Tibial artery (tissue), 4 donors: ENCODE measurements at regions not wholly inside any gene's neighbourhood (a gene's known extent, or its start where the extent isn't known, plus 50 kb on each side); places are given as distances from the start of the nearest gene placed in this dataset.

ENCODE experiments used
- DNase-seq, 2 donors: peaks; one replicate each; pipeline ENCODE4 v3.0.0-alpha.2; 2019
- H3K27ac ChIP-seq, 2 donors: fragments of 200-600 bp; sonication (generic) in 1 of 2; 1 replicate in 1 of 2; 2 replicates in 1 of 2; pipeline ENCODE4 v1.5.1; 2018 to 2019; ENCODE audit warnings: mild to moderate bottlenecking in 1 of 2
- H3K27me3 ChIP-seq, 2 donors: fragments of 200-600 bp; sonication (generic) in 1 of 2; one replicate each; pipeline versions ENCODE4 v1.5.1 to v1.6.0; 2016 to 2019
- H3K36me3 ChIP-seq, 3 donors: fragments of 200-600 bp; sonication (generic) in 2 of 3; one replicate each; pipeline ENCODE4 v1.5.1; 2016 to 2019; ENCODE audit warnings: mild to moderate bottlenecking in 2 of 3
- H3K4me1 ChIP-seq, 4 donors: fragments of 200-600 bp; sonication (generic) in 2 of 4; 1 replicate in 3 of 4; 2 replicates in 1 of 4; pipeline ENCODE4 v1.5.1; 2016 to 2019
- H3K4me3 ChIP-seq, 2 donors: fragments of 200-600 bp; sonication (generic) in 1 of 2; 1 replicate in 1 of 2; 2 replicates in 1 of 2; pipeline ENCODE4 v1.5.1; 2018 to 2019; ENCODE audit warnings: mild to moderate bottlenecking in 2 of 2
- H3K9me3 ChIP-seq, 3 donors: fragments of 200-600 bp; sonication (generic) in 1 of 3; one replicate each; pipeline ENCODE4 v1.5.1; 2016 to 2019
- CTCF ChIP-seq, 2 experiments: fragments of 200-600 bp in 1 of 2; fragments of 450-650 bp in 1 of 2; IDR thresholded peaks; one replicate each; pipeline ENCODE4 v1.5.1; 2017 to 2019; ENCODE audit warnings: antibody characterized with exemption in 2 of 2, mild to moderate bottlenecking in 1 of 2, moderate library complexity in 1 of 2
- intact Hi-C: fragments of 100-400 bp; cut with DNase I; formaldehyde crosslinking; loops from one replicate; pipeline ENCODE4 v1.15.0; 2023; ENCODE audit warnings: low total_unique reads

DNA sequence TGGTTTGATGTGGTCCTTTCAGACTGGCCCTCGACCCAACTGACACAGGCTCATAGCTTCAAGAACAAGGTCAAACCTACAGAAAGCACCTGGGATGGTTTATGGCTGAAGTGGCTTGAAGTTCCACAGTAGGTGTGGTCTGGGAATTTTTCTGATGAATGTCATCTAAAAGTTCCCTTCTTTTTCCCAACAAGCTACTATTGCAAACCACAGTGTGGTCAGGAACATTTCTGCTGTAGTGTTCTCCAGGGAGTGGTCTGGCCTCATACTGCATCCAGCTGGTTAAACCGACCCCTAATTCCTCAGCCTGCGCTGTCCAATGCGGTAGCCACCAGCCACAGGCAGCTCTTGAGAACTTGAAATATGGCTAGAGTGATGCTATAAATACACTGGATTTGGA lies 92.7 kb downstream of the FAM124B start:
- no peak for TF ChIP-seq CTCF (IDR thresholded peaks at IDR 0.05)
- intact Hi-C loops, result no loop called here
- DNase-seq, result no peak
- Histone ChIP-seq H3K4me3 (no peak overlapping the region), H3K36me3 (no peaks in the 10 kb centered on the region), H3K27ac (no peak overlapping the region), H3K4me1 (no peaks in the 10 kb centered on the region), H3K27me3 (no peaks in the 10 kb centered on the region), H3K9me3 (no peaks in the 10 kb centered on the region)

DNA sequence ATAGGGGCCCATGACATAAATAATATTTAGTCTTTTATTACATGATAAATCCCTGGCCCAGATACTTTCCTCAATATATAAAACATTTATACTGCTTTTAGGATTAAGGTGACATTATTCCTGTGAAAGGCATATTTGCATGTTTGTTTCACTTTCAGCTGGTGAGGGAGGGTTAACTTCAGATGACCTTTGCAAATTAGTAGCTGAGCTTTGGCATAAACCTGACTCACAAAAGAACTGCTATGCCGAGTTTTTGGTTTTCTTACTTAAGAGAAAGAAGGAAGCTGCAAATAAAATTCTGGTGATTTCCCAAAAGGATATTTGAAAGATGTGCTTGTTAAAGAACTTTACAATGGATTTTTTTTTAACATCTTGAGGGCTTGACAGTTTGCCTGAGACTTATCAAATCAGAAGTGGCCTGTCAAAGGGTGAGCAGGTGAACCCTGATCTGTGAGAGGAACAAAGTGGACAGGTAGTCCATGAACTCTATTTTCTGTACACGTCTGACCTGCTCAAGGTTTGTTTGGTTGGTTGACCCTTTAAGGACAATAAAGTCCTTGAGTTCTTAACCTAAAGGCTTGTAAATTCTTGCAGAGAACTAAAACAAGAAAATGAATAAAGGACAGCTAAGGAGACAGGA lies 93.5 kb downstream of the FAM124B start:
- Histone ChIP-seq H3K4me1 (no peaks in the 10 kb centered on the region), H3K4me3 (no peak overlapping the region), H3K27me3 (no peaks in the 10 kb centered on the region), H3K9me3 (no peaks in the 10 kb centered on the region), H3K36me3 (no peaks in the 10 kb centered on the region), H3K27ac (no peak overlapping the region)
- intact Hi-C loops, result no loop called here
- TF ChIP-seq CTCF (IDR thresholded peaks at IDR 0.05), result no peak
- no peak for DNase-seq

GRCh38 chr2:224302952-224303351 lies 99.0 kb downstream of the FAM124B start:
- Histone ChIP-seq H3K36me3 (no peaks in the 10 kb centered on the region), H3K4me1 (no peaks in the 10 kb centered on the region), H3K4me3 (no peak overlapping the region), H3K9me3 (no peaks in the 10 kb centered on the region), H3K27me3 (no peaks in the 10 kb centered on the region), H3K27ac (no peak overlapping the region)
- no peak for TF ChIP-seq CTCF (IDR thresholded peaks at IDR 0.05)
- intact Hi-C loops, result no loop called here
- DNase-seq, result no peak

GRCh38 chr2:224293976-224294375 lies 107.9 kb downstream of the FAM124B start:
- H3K9me3 ChIP-seq, result no peaks in the 10 kb centered on the region
- H3K4me3 ChIP-seq, result no peak overlapping the region
- no peak for DNase-seq
- H3K4me1 ChIP-seq, result no peaks in the 10 kb centered on the region
- no peak overlapping the region for H3K27ac ChIP-seq
- no peaks in the 10 kb centered on the region for H3K36me3 ChIP-seq
- no peaks in the 10 kb centered on the region for H3K27me3 ChIP-seq
- TF ChIP-seq CTCF (IDR thresholded peaks at IDR 0.05), result no peak
- intact Hi-C loops, result no loop called here

- intact Hi-C loops, result no loop called here
- H3K4me1 ChIP-seq, result no peaks in the 10 kb centered on the region
Observed at GRCh38 chr2:224287531-224287930, 114.4 kb downstream of the FAM124B start.

More at GRCh38 chr2:224287531-224287930, 114.4 kb downstream of the FAM124B start:
- H3K9me3 ChIP-seq, result no peaks in the 10 kb centered on the region
- no peaks in the 10 kb centered on the region for H3K36me3 ChIP-seq
- H3K27me3 ChIP-seq, result no peaks in the 10 kb centered on the region
- H3K4me3 ChIP-seq, result no peak overlapping the region
- no peak for TF ChIP-seq CTCF (IDR thresholded peaks at IDR 0.05)
- no peak overlapping the region for H3K27ac ChIP-seq
- no peak for DNase-seq
